Trophoblast cell (in vitro differentiated cells and primary cell): ENCODE measurements at regions not wholly inside any gene's neighbourhood (a gene's known extent, or its start where the extent isn't known, plus 50 kb on each side); places are given as distances from the start of the nearest gene placed in this dataset.
A peak's percentile ranks its signal among the peaks of the same experiment; 100 is the strongest.

ENCODE experiments used
- DNase-seq, 2 donors: peaks; one replicate each; pipeline ENCODE4 v3.0.0-alpha.2; 2016
- H2AFZ ChIP-seq: 2 replicates; pipeline ENCODE4 v1.6.1; 2013; ENCODE audit warnings: low read length, moderate library complexity, mild to moderate bottlenecking; ENCODE audit not compliant: insufficient read depth, poor library complexity
- H2AK5ac ChIP-seq: 2 replicates; pipeline ENCODE4 v1.6.1; 2013; ENCODE audit warnings: mild to moderate bottlenecking, low read length
- H2BK120ac ChIP-seq: 2 replicates; pipeline ENCODE4 v1.6.1; 2013; ENCODE audit warnings: low read length, mild to moderate bottlenecking, moderate library complexity; ENCODE audit not compliant: insufficient read depth, poor library complexity
- H2BK12ac ChIP-seq: 2 replicates; pipeline ENCODE4 v1.6.1; 2013; ENCODE audit warnings: mild to moderate bottlenecking, low read length, moderate library complexity
- H2BK5ac ChIP-seq: 2 replicates; pipeline ENCODE4 v1.6.1; 2013; ENCODE audit warnings: low read length, low read depth, moderate library complexity, mild to moderate bottlenecking; ENCODE audit not compliant: poor library complexity
- H3K14ac ChIP-seq: 2 replicates; pipeline ENCODE4 v1.6.1; 2013; ENCODE audit warnings: mild to moderate bottlenecking, low read length
- H3K18ac ChIP-seq: 2 replicates; pipeline ENCODE4 v1.6.1; 2013; ENCODE audit warnings: mild to moderate bottlenecking, low read length
- H3K23ac ChIP-seq: 2 replicates; pipeline ENCODE4 v1.6.1; 2013; ENCODE audit warnings: low read length
- H3K27ac ChIP-seq: 2 replicates; pipeline ENCODE4 v1.5.1; 2013; ENCODE audit warnings: low read depth, mild to moderate bottlenecking, inconsistent platforms, low read length, moderate library complexity
- H3K27me3 ChIP-seq: 2 replicates; pipeline ENCODE4 v1.6.1; 2013; ENCODE audit warnings: inconsistent platforms, mild to moderate bottlenecking, low read length, moderate library complexity; ENCODE audit not compliant: insufficient read depth
- H3K36me3 ChIP-seq, 2 experiments: 1 replicate in 1 of 2; 2 replicates in 1 of 2; pipeline ENCODE4 v1.6.1; 2013; ENCODE audit warnings: low read length in 2 of 2, mild to moderate bottlenecking in 2 of 2, moderate library complexity in 1 of 2; ENCODE audit not compliant: insufficient read depth in 2 of 2, control insufficient read depth in 1 of 2
- H3K4ac ChIP-seq: 2 replicates; pipeline ENCODE4 v1.6.1; 2013; ENCODE audit warnings: low read depth, mild to moderate bottlenecking, low read length, moderate library complexity
- H3K4me1 ChIP-seq, 2 experiments: 1 replicate in 1 of 2; 2 replicates in 1 of 2; pipeline ENCODE4 v1.6.1; 2013; ENCODE audit warnings: low read length in 2 of 2, mild to moderate bottlenecking in 2 of 2, moderate library complexity in 1 of 2; ENCODE audit not compliant: insufficient read depth in 2 of 2, control insufficient read depth in 1 of 2
- H3K4me2 ChIP-seq: 2 replicates; pipeline ENCODE4 v1.6.1; 2013; ENCODE audit warnings: inconsistent platforms, mild to moderate bottlenecking, low read length, moderate library complexity
- H3K4me3 ChIP-seq: 2 replicates; pipeline ENCODE4 v1.5.1; 2013; ENCODE audit warnings: mild to moderate bottlenecking, low read depth, low read length, inconsistent platforms
- H3K79me1 ChIP-seq: one replicate; pipeline ENCODE4 v1.6.1; 2013; ENCODE audit warnings: low read length
- H3K79me2 ChIP-seq: 2 replicates; pipeline ENCODE4 v1.6.1; 2013; ENCODE audit warnings: low read length, mild to moderate bottlenecking; ENCODE audit not compliant: control insufficient read depth, insufficient read depth, poor library complexity
- H3K9ac ChIP-seq: 2 replicates; pipeline ENCODE4 v1.6.1; 2013; ENCODE audit warnings: mild to moderate bottlenecking, low read length
- H3K9me3 ChIP-seq: 2 replicates; pipeline ENCODE4 v1.6.1; 2013; ENCODE audit warnings: low read depth, mild to moderate bottlenecking, control low read depth, inconsistent platforms, low read length; ENCODE audit not compliant: insufficient read depth
- H4K12ac ChIP-seq: 2 replicates; pipeline ENCODE4 v1.6.1; 2013; ENCODE audit warnings: low read depth, mild to moderate bottlenecking, low read length, moderate library complexity
- H4K8ac ChIP-seq: 2 replicates; pipeline ENCODE4 v1.6.1; 2013; ENCODE audit warnings: low read depth, mild to moderate bottlenecking, low read length, moderate library complexity
- H4K91ac ChIP-seq: one replicate; pipeline ENCODE4 v1.6.1; 2013; ENCODE audit warnings: low read depth, mild to moderate bottlenecking, low read length, moderate library complexity
- WGBS: extraction: QIAGEN DNeasy Blood & Tissue Kit; methylation state at CpG from one replicate; pipeline ENCODE4 v1.1.7; 2013; ENCODE audit warnings: missing lambda C conversion rate; ENCODE audit not compliant: insufficient read length, insufficient coverage; ENCODE audit errors: extremely low coverage; 5-methylcytosine and 5-hydroxymethylcytosine counted together

- WGBS = no CpG with 5 or more reads among the region's 6 CpGs
Measured at GRCh38 chr21:21921410-21922232, 923.4 kb downstream of the NCAM2 start.

DNA sequence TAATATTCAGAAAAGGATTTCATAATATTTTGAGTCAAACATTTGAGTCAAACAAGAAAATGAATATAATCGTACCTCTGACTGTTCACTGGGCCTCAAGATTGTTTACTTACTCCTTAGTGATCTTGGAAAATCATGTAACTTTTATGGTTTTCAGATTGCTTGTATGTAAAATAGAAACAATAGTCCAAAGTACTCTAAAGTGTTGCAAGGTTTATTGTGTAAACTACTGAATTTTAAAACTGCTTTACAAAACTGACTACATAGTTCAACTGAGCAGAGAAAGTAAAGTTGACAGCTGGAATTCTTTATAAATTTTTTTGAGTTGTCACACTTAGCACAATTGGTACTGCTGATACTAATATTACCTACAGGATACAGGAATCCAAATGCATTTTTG is 931.0 kb downstream of the NCAM2 start:
- H3K9ac ChIP-seq = no peak overlapping the region
- H3K9me3 ChIP-seq = no peaks in the 10 kb centered on the region
- H3K18ac ChIP-seq = no peak overlapping the region
- no peak overlapping the region for H4K91ac ChIP-seq
- no peak overlapping the region for H2BK5ac ChIP-seq
- H3K4me1 ChIP-seq = no peaks in the 10 kb centered on the region
- DNase-seq = no peak
- no peak overlapping the region for H3K4ac ChIP-seq
- no peak overlapping the region for H3K27ac ChIP-seq
- H3K4me2 ChIP-seq = no peak overlapping the region
- no peak overlapping the region for H2BK120ac ChIP-seq
- no peak overlapping the region for H2AK5ac ChIP-seq
- no peak overlapping the region for H4K12ac ChIP-seq
- no peak overlapping the region for H3K4me3 ChIP-seq
- WGBS = no CpG with 5 or more reads among the region's 1 CpG
- no peaks in the 10 kb centered on the region for H3K79me1 ChIP-seq
- no peak overlapping the region for H2BK12ac ChIP-seq
- H3K14ac ChIP-seq = no peak overlapping the region
- H2AFZ ChIP-seq = no peak overlapping the region
- no peaks in the 10 kb centered on the region for H3K27me3 ChIP-seq
- no peaks in the 10 kb centered on the region for H3K79me2 ChIP-seq
- no peak overlapping the region for H3K23ac ChIP-seq
- H4K8ac ChIP-seq = no peak overlapping the region
- H3K36me3 ChIP-seq = no peaks in the 10 kb centered on the region

More at GRCh38 chr21:21921410-21922232, 923.4 kb downstream of the NCAM2 start:
- Histone ChIP-seq H3K9ac (no peak overlapping the region), H3K79me1 (no peaks in the 10 kb centered on the region), H2BK5ac (no peak overlapping the region), H4K12ac (no peak overlapping the region), H3K27me3 (no peaks in the 10 kb centered on the region), H2BK120ac (no peak overlapping the region), H3K18ac (no peak overlapping the region), H3K4ac (no peak overlapping the region), H2AFZ (no peak overlapping the region), H3K4me1 (no peaks in the 10 kb centered on the region), H2AK5ac (no peak overlapping the region), H3K36me3 (no peaks in the 10 kb centered on the region), H3K27ac (no peak overlapping the region), H3K4me2 (no peak overlapping the region), H3K4me3 (no peak overlapping the region), H3K23ac (no peak overlapping the region), H4K8ac (no peak overlapping the region), H2BK12ac (no peak overlapping the region), H3K79me2 (no peaks in the 10 kb centered on the region), H4K91ac (no peak overlapping the region), H3K14ac (no peak overlapping the region), H3K9me3 (no peaks in the 10 kb centered on the region)
- peak in 1 of 2 donors; percentile 70 for DNase-seq

- no peak for DNase-seq
- no peak overlapping the region for H3K4me3 ChIP-seq
- no peak overlapping the region for H3K4me2 ChIP-seq
- H3K36me3 ChIP-seq = no peaks in the 10 kb centered on the region
- no peak overlapping the region for H4K12ac ChIP-seq
- H3K14ac ChIP-seq = no peak overlapping the region
- no peak overlapping the region for H3K27ac ChIP-seq
- no peaks in the 10 kb centered on the region for H3K79me2 ChIP-seq
- no peak overlapping the region for H3K23ac ChIP-seq
- WGBS = no CpG with 5 or more reads among the region's 4 CpGs
- no peak overlapping the region for H3K18ac ChIP-seq
- H2BK5ac ChIP-seq = no peak overlapping the region
- no peaks in the 10 kb centered on the region for H3K27me3 ChIP-seq
- H3K79me1 ChIP-seq = no peaks in the 10 kb centered on the region
- H4K8ac ChIP-seq = no peak overlapping the region
- H2AFZ ChIP-seq = no peak overlapping the region
- no peak overlapping the region for H2BK120ac ChIP-seq
- no peak overlapping the region for H2BK12ac ChIP-seq
- no peak overlapping the region for H3K9ac ChIP-seq
- H4K91ac ChIP-seq = no peak overlapping the region
- H3K4me1 ChIP-seq = no peaks in the 10 kb centered on the region
- no peak overlapping the region for H3K4ac ChIP-seq
- H3K9me3 ChIP-seq = no peaks in the 10 kb centered on the region
- H2AK5ac ChIP-seq = no peak overlapping the region
Measured at GRCh38 chr21:21929789-21930188, 931.6 kb downstream of the NCAM2 start.

DNA sequence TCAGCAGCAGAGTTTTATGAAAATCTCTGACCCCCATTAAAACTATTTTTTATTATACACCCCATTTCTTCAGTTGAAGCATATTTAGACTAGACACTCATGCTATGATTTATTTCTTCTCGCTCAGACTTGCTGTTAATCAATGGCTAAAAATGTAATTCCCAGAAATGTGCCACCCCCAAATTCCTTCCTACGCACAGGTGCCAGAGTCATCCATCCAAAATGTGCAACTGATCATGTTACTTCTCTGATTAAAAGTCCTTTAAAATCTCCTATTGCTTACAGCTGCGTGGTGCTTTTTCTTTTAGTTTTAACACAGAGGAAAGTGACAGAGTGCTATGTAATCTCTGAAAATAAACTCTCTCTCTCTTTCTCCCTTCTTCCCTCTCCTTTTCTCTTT is 954.4 kb downstream of the NCAM2 start:
- no peak overlapping the region for H3K9ac ChIP-seq

More for the DNA sequence above, 954.4 kb downstream of the NCAM2 start:
- no CpG with 5 or more reads among the region's 3 CpGs for WGBS
- Histone ChIP-seq H3K79me2 (no peaks in the 10 kb centered on the region), H3K9me3 (no peaks in the 10 kb centered on the region), H3K4ac (no peak overlapping the region), H3K23ac (no peak overlapping the region), H3K36me3 (no peaks in the 10 kb centered on the region), H4K91ac (no peak overlapping the region), H2AFZ (no peak overlapping the region), H2BK12ac (no peak overlapping the region), H3K27ac (no peak overlapping the region), H3K4me1 (no peaks in the 10 kb centered on the region), H4K12ac (no peak overlapping the region), H2AK5ac (no peak overlapping the region), H4K8ac (no peak overlapping the region), H2BK5ac (no peak overlapping the region), H3K14ac (no peak overlapping the region), H3K4me2 (no peak overlapping the region), H3K4me3 (no peak overlapping the region), H3K79me1 (no peaks in the 10 kb centered on the region), H3K27me3 (no peaks in the 10 kb centered on the region), H3K18ac (no peak overlapping the region), H2BK120ac (no peak overlapping the region)
- DNase-seq = no peak
